ENCODE measurements at regions not wholly inside any gene's neighbourhood (a gene's known extent, or its start where the extent isn't known, plus 50 kb on each side); places are given as distances from the start of the nearest gene placed in this dataset.

- no peak for TF ChIP-seq POLR2A (IDR thresholded peaks at IDR 0.05)
- TF ChIP-seq CTCF (IDR thresholded peaks at IDR 0.05), result no peak
Observed at GRCh38 chr12:17169726-17170471, 563.9 kb upstream of the LMO3 start.
